ENCODE measurements at regions not wholly inside any gene's neighbourhood (a gene's known extent, or its start where the extent isn't known, plus 50 kb on each side); places are given as distances from the start of the nearest gene placed in this dataset.

- intact Hi-C loops (cut with micrococcal nuclease): no loop called here
Measured at GRCh38 chr18:52045946-52046675, 293.9 kb upstream of the DCC start.

- intact Hi-C loops (cut with micrococcal nuclease): no loop called here
Measured at GRCh38 chr18:52046842-52047241, 293.2 kb upstream of the DCC start.

GRCh38 chr18:52054324-52054723 lies 285.7 kb upstream of the DCC start:
- intact Hi-C loops (cut with micrococcal nuclease): no loop called here

- intact Hi-C loops (cut with micrococcal nuclease): no loop called here
Measured at GRCh38 chr18:52060607-52061304, 279.2 kb upstream of the DCC start.

- intact Hi-C loops (cut with micrococcal nuclease): no loop called here
Measured at GRCh38 chr18:52063923-52064322, 276.1 kb upstream of the DCC start.

- intact Hi-C loops (cut with micrococcal nuclease): no loop called here
Measured at GRCh38 chr18:52069201-52069600, 270.8 kb upstream of the DCC start.

- intact Hi-C loops (cut with micrococcal nuclease): no loop called here
Measured at GRCh38 chr18:52070291-52070756, 269.7 kb upstream of the DCC start.

DNA sequence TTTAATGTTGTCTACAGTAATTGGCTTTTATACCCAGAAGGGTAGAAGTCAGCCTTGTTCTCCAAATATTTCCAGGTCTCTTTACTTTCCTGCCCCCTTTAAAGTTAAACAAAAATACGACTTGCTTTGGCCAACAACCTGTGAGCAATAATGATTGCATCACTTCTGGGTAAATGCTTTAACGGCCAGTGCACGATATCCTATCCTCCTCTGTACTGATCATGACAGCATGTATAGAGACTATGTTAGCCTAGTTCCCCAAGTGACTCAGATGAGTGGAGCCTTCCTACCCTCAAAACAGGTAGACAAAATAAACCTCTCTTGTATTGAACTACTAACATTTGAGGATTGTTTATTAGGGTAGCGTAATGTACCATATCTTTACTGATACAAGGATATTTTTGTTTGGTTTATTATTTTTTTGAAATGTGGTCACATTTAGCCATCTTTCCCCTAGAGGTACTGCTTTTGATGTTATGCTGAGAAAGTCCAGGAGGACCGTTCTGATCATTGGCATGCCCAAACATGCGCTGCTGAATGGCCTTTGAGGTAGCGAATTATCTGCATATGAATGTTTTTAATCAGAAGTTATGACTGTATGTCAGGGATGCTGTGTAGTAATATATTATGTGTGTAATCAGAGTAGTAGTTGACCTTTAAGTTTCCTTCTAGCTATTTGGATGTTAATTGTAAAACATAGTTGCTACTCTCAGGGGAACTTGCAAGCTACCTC lies 262.6 kb upstream of the DCC start:
- intact Hi-C loops (cut with micrococcal nuclease): no loop called here

DNA sequence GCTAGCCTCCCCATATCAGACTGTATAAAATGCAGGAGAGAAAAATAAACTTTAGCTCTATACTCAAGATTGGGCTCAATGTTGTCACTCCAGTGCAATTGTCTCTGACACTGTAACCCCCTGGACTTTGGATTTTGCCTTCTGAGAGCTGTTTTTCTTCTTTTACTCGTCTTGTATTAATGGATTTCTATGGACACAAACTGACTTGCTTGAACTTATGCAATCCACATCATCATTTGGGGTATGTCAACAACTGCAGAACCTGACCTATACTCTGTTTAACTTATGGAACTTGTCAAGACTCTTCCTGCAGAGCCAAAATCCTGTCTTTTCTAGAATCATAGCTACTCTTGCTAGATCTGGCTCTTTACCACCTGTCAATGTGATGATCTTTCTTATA lies 257.8 kb upstream of the DCC start:
- intact Hi-C loops (cut with micrococcal nuclease): no loop called here

- intact Hi-C loops (cut with micrococcal nuclease): no loop called here
Measured at GRCh38 chr18:52087140-52087539, 252.9 kb upstream of the DCC start.

DNA sequence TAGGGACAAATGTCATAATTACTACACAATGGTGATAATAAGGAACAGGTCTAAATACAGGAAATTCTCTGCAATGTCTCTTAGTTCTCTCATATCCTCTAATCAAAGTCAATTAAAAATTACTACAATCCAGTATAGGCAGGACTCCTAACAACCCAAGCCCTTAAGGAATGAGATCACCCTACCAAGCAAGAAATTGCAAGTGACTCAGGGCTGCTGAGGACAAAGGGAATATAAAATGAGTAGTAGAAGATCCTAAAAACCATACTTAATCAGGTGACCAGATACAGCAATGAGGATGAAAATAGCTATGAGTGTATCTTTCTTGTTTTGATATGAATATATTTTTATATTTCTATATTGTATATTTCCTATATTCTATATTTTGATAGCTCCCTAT lies 250.0 kb upstream of the DCC start:
- intact Hi-C loops (cut with micrococcal nuclease): no loop called here

GRCh38 chr18:52093171-52093570 lies 246.8 kb upstream of the DCC start:
- intact Hi-C loops (cut with micrococcal nuclease): no loop called here

- intact Hi-C loops (cut with micrococcal nuclease): no loop called here
Measured at GRCh38 chr18:52118684-52119083, 221.3 kb upstream of the DCC start.

- intact Hi-C loops (cut with micrococcal nuclease): no loop called here
Measured at GRCh38 chr18:52130624-52131301, 209.2 kb upstream of the DCC start.

- intact Hi-C loops (cut with micrococcal nuclease): no loop called here
Measured at GRCh38 chr18:52131845-52132244, 208.2 kb upstream of the DCC start.

- intact Hi-C loops (cut with micrococcal nuclease): no loop called here
Measured at GRCh38 chr18:52136532-52136931, 203.5 kb upstream of the DCC start.

- intact Hi-C loops (cut with micrococcal nuclease): no loop called here
Measured at GRCh38 chr18:52140986-52141385, 199.0 kb upstream of the DCC start.

GRCh38 chr18:52150050-52150449 lies 189.9 kb upstream of the DCC start:
- intact Hi-C loops (cut with micrococcal nuclease): no loop called here

- intact Hi-C loops (cut with micrococcal nuclease): no loop called here
Measured at GRCh38 chr18:52152036-52152435, 188.0 kb upstream of the DCC start.

DNA sequence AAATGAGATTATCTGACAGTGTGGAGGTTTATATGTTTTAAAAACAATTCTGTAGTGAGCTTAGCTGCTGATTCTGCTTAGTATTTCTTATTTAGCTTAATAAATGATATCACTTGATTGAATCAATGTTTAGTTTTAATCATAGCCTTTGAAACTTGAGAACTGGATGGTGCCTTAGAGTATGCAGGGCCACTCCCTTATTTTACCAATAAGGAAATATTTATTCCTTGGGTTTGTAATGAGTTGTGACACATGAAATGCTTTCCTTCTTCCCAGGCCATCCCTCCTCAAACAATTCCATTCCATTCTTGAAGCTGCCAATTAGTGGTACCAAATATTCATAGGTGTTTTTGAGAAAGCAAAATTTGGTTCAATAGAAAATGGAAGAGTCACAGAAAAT lies 183.8 kb upstream of the DCC start:
- intact Hi-C loops (cut with micrococcal nuclease): no loop called here

DNA sequence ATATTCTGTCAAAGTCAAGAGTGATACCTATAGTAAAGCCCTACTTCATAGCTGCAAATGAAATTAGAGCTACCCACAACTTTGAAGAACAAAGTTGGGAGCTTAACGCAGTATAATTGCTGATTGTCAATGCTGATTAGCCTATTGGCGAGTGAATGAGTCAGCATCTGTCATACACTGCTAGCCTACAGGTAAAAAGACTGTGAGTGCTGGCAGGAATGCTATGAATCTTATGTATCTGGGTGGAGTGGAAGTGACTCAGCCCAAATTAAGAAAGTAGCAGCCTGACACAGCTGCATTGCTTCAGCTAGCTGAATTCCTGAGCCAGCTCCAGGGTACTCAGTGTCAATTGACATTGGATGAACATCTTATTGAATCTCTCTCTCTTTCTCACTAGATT lies 179.4 kb upstream of the DCC start:
- intact Hi-C loops (cut with micrococcal nuclease): no loop called here

GRCh38 chr18:52163478-52163877 lies 176.5 kb upstream of the DCC start:
- intact Hi-C loops (cut with micrococcal nuclease): no loop called here
